Upper lobe of right lung (tissue), 1 donor: ENCODE measurements at regions not wholly inside any gene's neighbourhood (a gene's known extent, or its start where the extent isn't known, plus 50 kb on each side); places are given as distances from the start of the nearest gene placed in this dataset.
"Not testable (repeated sequence)": the region's sequence is repeated elsewhere in the genome, so short reads cannot be mapped to it uniquely, and the experiment has no call there.

Experiments
- ATAC-seq: fragments of 200-7000 bp; cut with Tn5 transposase; one replicate; pipeline ENCODE4 v1.9.1; 2020; ENCODE audit warnings: mild to moderate bottlenecking, moderate library complexity
- DNase-seq: peaks from one replicate; pipeline ENCODE4 v3.0.0-alpha.2; 2020
- H3K27ac ChIP-seq: fragments of 200-600 bp; one replicate; pipeline ENCODE4 v1.8.0; 2022
- H3K27me3 ChIP-seq: fragments of 200-600 bp; one replicate; pipeline ENCODE4 v1.8.0; 2022; ENCODE audit warnings: mild to moderate bottlenecking
- H3K36me3 ChIP-seq: fragments of 200-600 bp; one replicate; pipeline ENCODE4 v1.8.0; 2022
- H3K4me1 ChIP-seq: fragments of 200-600 bp; one replicate; pipeline ENCODE4 v1.8.0; 2022
- H3K4me3 ChIP-seq: fragments of 200-600 bp; one replicate; pipeline ENCODE4 v1.8.0; 2022; ENCODE audit warnings: mild to moderate bottlenecking
- H3K9me3 ChIP-seq: fragments of 200-600 bp; one replicate; pipeline ENCODE4 v1.8.0; 2022
- CTCF ChIP-seq: fragments of 200-600 bp; IDR thresholded peaks from one replicate; pipeline ENCODE4 v1.8.0; 2022; ENCODE audit warnings: antibody characterized with exemption
- intact Hi-C: fragments of 100-400 bp; cut with DNase I; formaldehyde crosslinking; loops from one replicate; pipeline ENCODE4 v1.11.0; 2022
- donor health status: DM: no; HTN: yes; CAD: no; lungs with severe emphysema.

- no peaks in the 10 kb centered on the region for H3K27me3 ChIP-seq
- H3K36me3 ChIP-seq = no peaks in the 10 kb centered on the region
- ATAC-seq (no peak), DNase-seq (no peak)
- no peak overlapping the region for H3K4me3 ChIP-seq
- TF ChIP-seq CTCF = no peak
- no peaks in the 10 kb centered on the region for H3K4me1 ChIP-seq
- intact Hi-C loops = no loop called here
- no peak overlapping the region for H3K27ac ChIP-seq
- H3K9me3 ChIP-seq = no peaks in the 10 kb centered on the region
Observed at GRCh38 chr7:92898798-92899197, 62.4 kb upstream of the CDK6 start.

GRCh38 chr7:92894857-92895256, 58.5 kb upstream of the CDK6 start:
- H3K27ac ChIP-seq, intact Hi-C loops, H3K9me3 ChIP-seq, ATAC-seq, H3K4me1 ChIP-seq, H3K4me3 ChIP-seq, H3K36me3 ChIP-seq, H3K27me3 ChIP-seq, DNase-seq: not testable (repeated sequence)

- Histone ChIP-seq H3K27me3 (no peaks in the 10 kb centered on the region), H3K4me1 (no peaks in the 10 kb centered on the region), H3K27ac (no peak overlapping the region), H3K4me3 (no peak overlapping the region), H3K36me3 (no peaks in the 10 kb centered on the region), H3K9me3 (no peaks in the 10 kb centered on the region)
- TF ChIP-seq CTCF = no peak
- no peak for DNase-seq
- intact Hi-C loops = no loop called here
- no peak for ATAC-seq
Observed at GRCh38 chr7:92889081-92889480, 52.7 kb upstream of the CDK6 start.
